ENCODE measurements at regions not wholly inside any gene's neighbourhood (a gene's known extent, or its start where the extent isn't known, plus 50 kb on each side); places are given as distances from the start of the nearest gene placed in this dataset.
"Not testable (repeated sequence)": the region's sequence is repeated elsewhere in the genome, so short reads cannot be mapped to it uniquely, and the experiment has no call there.

GRCh38 chr4:12140864-12141263 is 712.2 kb upstream of the HS3ST1 start:
- DNase-seq: no peak

- DNase-seq: no peak
Observed at GRCh38 chr4:12139296-12139695, 710.6 kb upstream of the HS3ST1 start.

GRCh38 chr4:12138488-12138887 is 709.8 kb upstream of the HS3ST1 start:
- DNase-seq: no peak

DNA sequence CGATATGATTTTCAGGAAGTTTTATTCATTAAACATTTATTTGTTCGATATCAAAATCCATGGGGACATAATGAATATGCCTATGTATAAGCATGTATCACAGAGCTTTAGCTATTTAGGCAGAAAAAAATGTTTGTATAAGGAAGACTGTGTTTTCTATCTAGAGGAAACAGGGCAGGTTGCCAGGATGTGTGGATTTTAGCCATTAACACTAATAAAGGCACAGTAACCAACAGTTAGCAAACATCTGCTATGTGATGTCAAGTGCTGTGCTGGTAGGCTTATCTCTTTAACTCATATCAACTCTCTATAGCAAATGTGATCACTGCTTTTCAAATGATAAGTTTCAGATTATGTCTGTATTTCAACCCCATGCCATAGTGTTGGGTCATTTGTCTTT is 708.9 kb upstream of the HS3ST1 start:
- no peak for DNase-seq

- no peak for DNase-seq
Observed at GRCh38 chr4:12126474-12126873, 697.8 kb upstream of the HS3ST1 start.

DNA sequence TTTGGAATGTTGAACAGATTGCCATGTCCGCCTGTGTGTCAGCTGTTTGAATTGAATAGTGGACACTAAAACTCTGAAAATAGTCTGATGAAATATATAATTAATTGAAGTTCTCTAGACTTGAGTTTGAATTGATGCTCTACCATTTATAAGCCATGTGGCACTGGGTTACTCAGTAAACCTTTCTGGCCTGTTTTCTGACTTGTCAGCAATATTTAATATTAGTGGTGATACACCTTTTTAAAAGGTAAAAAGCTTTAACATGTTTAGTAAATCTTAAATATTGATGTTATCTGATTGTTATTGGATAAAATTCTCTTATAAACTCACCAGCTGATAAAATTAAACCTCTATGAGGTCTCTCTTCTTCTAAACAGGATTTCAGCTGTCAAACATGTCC is 695.4 kb upstream of the HS3ST1 start:
- no peak for DNase-seq

GRCh38 chr4:12123707-12124106 is 695.0 kb upstream of the HS3ST1 start:
- DNase-seq: no peak

DNA sequence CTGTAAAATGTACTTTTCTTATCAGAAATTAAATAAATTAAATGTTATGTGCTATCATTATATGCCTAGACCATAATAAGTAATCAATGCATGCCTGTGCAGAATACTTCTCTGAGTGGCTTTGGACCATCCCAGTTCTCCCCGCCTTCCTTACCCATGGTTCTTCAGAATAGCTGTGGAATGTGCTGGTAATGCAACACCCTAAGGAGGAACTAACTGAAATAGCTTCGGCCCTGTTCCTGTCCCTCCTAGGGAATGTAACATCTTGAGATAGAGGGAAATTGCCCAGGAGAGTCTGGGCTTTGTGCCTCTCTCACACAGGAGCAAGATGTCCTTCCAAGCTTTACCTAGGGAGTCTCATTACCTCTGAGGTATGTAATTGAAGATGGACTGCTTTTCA is 693.6 kb upstream of the HS3ST1 start:
- no peak for DNase-seq

GRCh38 chr4:12120968-12121367 is 692.3 kb upstream of the HS3ST1 start:
- no peak for DNase-seq

GRCh38 chr4:12118651-12119213 is 690.0 kb upstream of the HS3ST1 start:
- DNase-seq: no peak

- no peak for DNase-seq
Observed at GRCh38 chr4:12116009-12116552, 687.4 kb upstream of the HS3ST1 start.

DNA sequence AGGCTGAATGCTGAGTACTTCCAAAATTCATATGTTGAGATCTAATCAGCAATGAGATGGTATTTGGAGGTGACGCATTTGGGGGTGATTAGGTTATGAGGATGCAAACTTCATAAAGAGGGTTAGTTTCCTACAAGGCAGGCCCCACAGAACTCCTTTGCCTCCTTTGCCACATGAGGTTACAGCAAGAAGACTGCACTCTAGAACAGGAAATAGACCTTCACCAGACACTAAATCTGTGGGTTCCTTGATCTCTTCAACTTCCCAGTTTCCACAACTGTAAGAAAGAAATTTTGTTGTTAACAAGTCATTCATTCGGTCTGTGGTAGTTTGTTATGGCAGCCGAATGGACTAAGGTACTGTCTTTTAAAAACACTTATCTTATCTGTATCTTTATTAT is 681.9 kb upstream of the HS3ST1 start:
- no peak for DNase-seq

DNA sequence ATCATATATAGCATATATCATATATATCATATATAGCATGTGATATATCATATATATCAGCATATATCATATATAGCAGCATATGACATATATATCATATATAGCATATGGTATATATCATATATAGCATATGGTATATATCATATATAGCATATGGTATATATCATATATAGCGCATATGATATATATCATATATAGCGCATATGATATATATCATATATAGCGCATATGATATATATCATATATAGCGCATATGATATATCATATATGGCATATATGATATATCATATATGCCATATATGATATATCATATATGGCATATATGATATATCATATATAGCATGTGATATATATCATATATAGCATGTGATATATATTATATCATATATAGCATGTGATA is 680.4 kb upstream of the HS3ST1 start:
- not testable (repeated sequence) for DNase-seq

DNA sequence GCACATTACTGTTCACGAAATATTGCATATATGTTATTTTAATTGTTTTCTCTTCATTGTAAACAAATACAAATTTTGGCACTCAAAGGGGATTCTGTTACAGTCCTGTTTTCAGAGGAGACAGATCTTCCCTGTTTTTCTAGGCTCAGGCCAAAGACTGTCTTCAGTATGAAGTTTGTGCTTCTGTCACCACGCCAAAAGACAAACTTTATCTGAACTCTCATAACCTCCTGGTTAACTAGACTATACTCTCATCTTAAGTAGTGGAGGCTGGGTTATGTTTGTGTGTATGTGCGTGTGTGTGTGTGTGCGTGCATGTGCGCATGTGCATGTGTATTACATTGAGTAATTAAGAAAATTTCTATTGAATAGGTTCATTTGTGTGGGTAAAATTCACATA is 676.8 kb upstream of the HS3ST1 start:
- no peak for DNase-seq

- not testable (repeated sequence) for DNase-seq
Observed at GRCh38 chr4:12089920-12090319, 661.2 kb upstream of the HS3ST1 start.

DNA sequence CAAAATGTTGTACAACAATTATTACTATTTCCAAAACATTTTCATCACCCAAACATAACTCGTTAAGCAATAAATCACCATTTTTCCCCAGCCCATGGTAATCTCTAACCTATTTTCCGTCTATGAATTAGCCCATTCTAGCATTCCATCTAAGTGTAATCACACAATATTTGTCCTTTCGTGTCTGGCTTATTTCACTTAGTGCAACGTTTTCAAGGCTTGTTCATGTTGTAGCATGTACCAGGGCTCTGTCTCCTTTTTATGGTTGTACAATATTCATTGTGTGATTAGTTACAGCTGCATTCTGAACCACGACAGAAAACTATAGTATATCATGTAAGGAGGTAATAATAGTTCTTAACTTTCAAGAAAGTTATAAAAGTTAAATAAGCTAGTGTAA is 656.0 kb upstream of the HS3ST1 start:
- DNase-seq: no peak

DNA sequence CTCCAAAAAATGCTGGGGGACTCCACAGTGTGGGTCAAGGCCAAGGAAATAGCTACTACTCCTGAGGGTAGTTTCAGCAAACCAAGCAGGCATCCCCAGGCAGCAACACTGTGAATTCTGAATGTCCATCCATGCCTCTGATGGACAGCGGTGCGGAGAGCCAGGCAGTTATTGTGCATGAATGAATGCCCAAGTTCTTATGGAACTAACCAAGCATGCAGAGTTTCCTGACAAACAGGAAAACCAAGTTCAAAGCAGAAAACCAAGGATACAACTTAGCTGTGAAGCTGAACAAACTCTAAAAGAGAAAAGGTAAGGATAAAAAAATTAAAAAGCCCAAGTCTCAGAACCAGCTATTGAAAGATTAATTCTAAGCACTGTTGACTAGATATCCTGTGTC is 642.6 kb upstream of the HS3ST1 start:
- DNase-seq: no peak

DNA sequence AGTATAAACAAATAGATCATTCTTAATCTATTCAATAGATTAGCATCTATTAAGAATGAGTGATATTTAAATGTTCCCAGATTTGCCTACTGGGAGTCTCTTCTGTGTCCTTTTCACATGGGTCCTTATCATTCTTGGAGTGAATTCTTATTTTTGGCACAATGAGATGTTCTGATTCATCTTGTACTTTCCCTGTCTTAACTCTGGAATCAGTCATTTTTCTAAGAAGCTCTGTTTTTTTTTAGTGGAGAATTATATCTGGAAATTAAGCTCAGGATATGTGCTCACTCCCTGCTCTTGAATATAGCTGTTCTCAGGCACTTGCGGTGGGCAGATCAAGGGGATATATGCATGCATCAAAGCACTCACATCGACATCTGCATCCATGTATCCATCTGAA is 625.3 kb upstream of the HS3ST1 start:
- no peak for DNase-seq

GRCh38 chr4:12053556-12053955 is 624.9 kb upstream of the HS3ST1 start:
- DNase-seq: no peak

- no peak for DNase-seq
Observed at GRCh38 chr4:12050357-12050756, 621.7 kb upstream of the HS3ST1 start.

- DNase-seq: no peak
Observed at GRCh38 chr4:12042818-12043217, 614.1 kb upstream of the HS3ST1 start.

DNA sequence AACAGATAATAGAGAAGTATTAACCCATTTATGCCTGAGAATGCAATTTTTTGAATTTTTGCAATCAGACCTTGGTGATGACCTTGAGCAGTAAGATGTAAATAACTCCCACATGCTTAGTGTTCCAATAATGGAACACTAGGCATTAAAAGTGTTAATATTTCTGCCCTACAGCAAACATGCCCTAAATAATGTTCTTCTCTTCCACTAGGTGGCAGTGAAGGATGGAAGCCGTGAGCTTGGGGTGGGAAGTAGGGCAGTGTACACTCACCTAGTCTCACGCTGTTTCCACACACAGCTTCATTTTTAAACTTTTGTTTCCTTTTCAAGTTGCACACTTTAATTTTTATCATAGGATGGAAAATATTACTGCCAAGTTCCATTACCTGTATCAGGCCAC is 613.1 kb upstream of the HS3ST1 start:
- no peak for DNase-seq

GRCh38 chr4:12036450-12036849 is 607.8 kb upstream of the HS3ST1 start:
- no peak for DNase-seq

GRCh38 chr4:12028258-12028657 is 599.6 kb upstream of the HS3ST1 start:
- DNase-seq: no peak

GRCh38 chr4:12022409-12022808 is 593.7 kb upstream of the HS3ST1 start:
- DNase-seq: no peak

DNA sequence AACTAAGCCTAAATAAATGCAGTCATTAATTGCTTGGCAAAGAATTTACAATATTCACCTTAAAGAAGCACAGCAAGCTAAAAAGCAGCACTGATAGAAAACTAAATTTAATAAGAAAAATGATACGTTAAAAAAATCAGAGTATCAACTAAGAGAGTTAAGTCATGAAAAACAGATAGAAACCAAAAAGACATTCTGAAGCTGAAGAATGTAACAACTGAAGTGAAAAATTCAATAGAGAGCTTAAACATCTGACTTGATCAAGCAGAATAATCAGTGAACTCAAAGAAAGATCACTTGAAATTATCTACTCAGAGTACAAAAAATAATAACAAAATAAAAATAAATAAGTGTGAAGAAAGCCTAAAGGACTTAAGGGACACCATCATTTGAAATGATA is 588.0 kb upstream of the HS3ST1 start:
- no peak for DNase-seq
